Sciatic nerve (tissue), 2 donors: ENCODE measurements at regions not wholly inside any gene's neighbourhood (a gene's known extent, or its start where the extent isn't known, plus 50 kb on each side); places are given as distances from the start of the nearest gene placed in this dataset.
A peak's percentile ranks its signal among the peaks of the same experiment; 100 is the strongest.
"Not testable (repeated sequence)": the region's sequence is repeated elsewhere in the genome, so short reads cannot be mapped to it uniquely, and the experiment has no call there.

Experiments used
- ATAC-seq: fragments of 200-7000 bp; cut with Tn5 transposase; one replicate; pipeline ENCODE4 v1.9.1; 2020; ENCODE audit warnings: mild to moderate bottlenecking, moderate library complexity
- DNase-seq: peaks from one replicate; pipeline ENCODE4 v3.0.0-alpha.2; 2020; ENCODE audit warnings: low spot score
- intact Hi-C: fragments of 100-400 bp; cut with DNase I; formaldehyde crosslinking; loops from one replicate; pipeline ENCODE4 v1.14.2; 2022
- donor health status: DM: no; HTN: no; CAD: no.
- donor health status: DM: no; HTN: no; CAD: no.

DNA sequence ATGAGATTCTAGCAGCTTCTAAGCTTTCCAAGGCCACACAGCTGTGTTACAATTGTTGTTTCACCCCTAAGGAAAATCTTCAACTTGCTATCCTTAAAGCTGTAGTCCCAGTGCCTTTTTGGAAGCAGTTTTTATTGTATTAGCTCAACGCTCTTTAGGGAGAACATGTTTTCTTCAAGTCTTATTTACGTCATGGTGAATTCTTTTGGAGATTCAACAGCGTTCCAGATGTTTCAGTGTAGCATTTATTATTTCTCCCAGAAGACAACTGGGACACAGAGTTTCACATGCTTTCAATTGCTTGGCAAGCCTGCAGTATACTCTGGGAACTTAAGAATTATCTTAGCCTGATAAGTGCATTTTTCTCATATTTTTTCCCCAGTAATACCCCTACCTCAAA is 888.3 kb downstream of the PLOD2 start:
- ATAC-seq (peak; percentile 94), DNase-seq (no peak)
- intact Hi-C loops = no loop called here

DNA sequence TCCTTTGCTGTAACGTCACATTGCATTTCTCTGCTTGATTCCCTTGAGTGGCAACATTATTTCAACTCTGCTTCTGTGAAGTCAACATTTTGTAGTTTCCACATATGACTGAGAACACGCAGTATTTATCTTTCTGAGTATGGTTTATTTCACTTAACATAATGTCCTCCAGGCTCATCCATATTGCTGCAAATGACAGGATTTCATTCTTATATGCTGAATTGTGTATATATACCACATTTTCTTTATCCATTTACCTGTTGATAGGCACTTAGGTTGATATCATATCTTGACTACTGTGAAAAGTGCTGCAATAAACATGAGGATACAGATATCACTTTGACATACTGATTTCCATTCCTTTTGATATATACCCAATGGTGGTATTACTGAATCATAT is 878.5 kb downstream of the PLOD2 start:
- intact Hi-C loops = no loop called here
- DNase-seq = no peak
- ATAC-seq = no peak

DNA sequence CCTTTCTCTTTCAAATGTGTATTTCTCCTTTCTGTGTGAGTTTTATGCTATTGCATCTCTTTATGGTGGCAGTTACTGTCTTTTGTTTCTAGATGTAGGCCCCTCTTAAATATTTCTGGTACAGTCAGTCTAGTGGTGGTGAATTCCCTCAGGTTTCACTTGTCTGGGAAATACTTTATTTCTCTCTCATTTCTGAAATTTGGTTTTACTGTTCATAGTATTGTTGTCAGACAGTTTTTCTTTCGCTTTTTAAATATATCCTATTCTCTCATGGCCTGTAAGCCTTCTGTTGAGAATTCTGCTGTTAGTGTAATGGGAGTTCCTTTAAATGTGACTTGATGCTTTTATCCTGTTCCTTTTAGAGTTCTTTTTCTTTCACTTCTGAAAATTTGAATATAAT is 874.0 kb downstream of the PLOD2 start:
- no peak for ATAC-seq
- intact Hi-C loops = no loop called here
- DNase-seq = no peak

DNA sequence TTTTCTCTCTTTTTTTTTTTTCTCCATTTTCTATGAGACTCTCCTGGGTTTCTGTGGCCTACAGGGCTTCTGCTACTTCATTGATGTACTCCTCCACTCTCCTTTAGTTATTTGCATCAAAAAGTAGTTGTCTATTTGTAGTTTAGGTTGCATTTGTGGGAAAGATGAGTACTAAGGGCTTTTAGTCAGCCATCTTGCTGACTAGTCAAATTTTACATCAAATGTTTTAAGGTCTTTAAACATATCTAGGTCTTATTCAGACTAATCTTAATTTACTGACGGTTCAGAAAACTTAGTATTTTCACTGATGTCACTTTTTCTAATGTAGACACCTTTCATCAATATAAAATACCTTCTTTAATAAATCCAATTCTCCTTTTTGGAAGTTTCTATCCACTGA is 871.0 kb downstream of the PLOD2 start:
- intact Hi-C loops = no loop called here
- DNase-seq (no peak), ATAC-seq (no peak)

DNA sequence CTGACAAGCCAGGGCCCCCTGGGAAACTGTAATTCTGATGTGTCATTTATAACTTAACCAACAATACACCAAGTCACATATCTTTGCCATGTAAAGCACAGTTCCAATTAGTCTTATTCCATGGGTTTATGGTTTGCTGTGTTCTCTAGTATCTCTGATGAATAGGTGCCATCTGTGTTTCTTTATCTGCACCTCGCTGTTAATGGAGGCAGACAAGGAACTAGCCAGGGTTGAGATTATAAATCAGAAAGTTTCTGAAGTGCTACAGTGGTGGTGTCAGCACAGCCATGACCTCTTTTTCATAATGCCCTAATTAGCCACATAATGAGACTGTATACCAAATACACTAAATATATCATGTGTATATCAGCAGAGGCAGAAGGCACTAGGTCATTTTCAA is 866.4 kb downstream of the PLOD2 start:
- DNase-seq (no peak), ATAC-seq (no peak)

DNA sequence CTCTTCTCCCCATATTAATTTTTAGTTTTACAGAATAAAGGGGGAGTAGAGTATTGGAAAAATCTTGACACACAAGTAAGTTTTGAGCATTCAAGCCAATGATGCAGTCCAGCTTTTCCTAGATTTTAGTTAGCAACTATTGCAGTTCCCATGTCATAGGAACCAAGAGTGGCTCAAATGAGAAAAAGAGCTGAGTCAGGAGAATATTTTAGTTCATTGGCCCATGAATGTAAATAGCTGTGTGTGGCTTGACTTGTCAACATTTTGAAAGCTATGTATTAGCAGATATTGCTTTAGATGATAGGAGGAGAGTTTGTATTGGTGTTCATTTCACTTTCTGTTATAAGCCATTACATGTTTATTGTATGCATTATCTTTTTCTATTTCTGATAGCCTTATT is 853.7 kb downstream of the PLOD2 start:
- intact Hi-C loops = no loop called here
- no peak for DNase-seq
- no peak for ATAC-seq

More for the DNA sequence above, 866.4 kb downstream of the PLOD2 start:
- intact Hi-C loops = no loop called here

DNA sequence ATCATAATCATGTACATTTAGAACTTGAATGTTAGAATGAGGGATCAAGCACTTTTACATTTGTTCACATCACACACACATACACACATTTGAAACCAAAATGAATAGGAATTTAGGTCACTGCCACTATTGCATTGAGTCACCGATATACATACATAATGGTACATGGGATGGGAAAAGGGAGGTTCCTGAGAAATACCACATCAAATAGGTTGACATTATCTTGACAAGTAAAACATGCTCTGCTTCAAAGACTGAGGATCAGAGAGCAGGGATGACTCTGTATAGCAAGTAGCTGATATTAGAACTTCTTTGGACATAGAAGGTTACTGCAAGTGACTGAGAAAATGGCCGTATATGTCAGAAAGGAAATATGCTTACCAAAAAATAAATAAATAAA is 847.2 kb downstream of the PLOD2 start:
- ATAC-seq = no peak
- no peak for DNase-seq
- intact Hi-C loops = no loop called here

DNA sequence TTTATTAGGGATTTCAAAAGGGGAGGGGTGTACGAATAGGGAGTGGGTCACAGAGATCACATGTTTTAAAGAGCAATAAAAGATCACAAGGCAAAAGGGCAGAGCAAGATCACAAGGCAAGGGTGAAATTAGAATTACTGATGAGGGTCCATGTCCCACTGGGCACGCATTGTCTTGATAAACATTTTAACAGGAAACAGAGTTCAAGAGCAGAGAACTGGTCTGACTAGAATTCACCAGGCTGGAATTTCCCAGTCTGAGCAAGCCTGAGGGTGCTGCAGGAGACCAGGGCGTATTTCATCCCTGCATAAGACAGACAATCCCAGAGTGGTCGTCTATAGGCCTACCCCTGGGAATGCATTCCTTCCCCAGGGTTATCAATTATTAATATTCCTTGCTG is 844.7 kb downstream of the PLOD2 start:
- ATAC-seq, intact Hi-C loops, DNase-seq: not testable (repeated sequence)

DNA sequence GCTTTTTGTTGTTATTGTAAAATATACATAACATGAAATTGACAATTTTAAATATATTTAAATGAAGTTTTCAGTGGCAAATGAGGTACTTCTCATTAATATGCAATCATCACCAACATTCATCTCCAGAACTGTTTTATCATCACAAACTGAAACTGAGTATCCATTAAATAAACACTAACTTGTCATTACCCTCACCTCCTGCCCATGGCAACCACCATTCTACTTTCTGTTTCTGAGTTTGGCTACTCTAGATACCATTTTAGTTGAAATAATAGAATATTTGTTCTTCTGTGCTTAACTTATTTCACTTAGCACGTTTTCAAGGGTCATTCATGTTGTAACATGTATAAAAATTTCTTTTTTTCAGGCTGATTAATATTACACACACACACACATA is 834.3 kb downstream of the PLOD2 start:
- intact Hi-C loops = loop anchor here (5.0 kb wide), 1 partner anchor 1184 kb away; no protein-coding TSS in a partner anchor
- ATAC-seq = no peak
- no peak for DNase-seq

DNA sequence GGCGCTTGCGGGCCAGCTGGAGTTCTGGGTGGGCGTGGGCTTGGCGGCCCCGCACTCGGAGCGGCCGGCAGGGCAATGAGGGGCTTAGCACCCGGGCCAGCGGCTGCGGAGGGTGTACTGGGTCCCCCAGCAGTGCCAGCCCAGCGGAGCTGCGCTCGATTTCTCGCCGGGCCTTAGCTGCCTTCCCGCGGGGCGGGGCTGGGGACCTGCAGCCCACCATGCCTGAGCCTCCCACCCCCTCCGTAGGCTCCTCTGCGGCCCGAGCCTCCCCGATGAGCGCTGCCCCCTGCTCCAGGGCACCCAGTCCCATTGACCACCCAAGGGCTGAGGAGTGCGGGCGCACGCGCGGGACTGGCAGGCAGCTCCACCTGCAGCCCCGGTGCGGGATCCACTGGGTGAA is 827.6 kb downstream of the PLOD2 start:
- DNase-seq, intact Hi-C loops, ATAC-seq: not testable (repeated sequence)

DNA sequence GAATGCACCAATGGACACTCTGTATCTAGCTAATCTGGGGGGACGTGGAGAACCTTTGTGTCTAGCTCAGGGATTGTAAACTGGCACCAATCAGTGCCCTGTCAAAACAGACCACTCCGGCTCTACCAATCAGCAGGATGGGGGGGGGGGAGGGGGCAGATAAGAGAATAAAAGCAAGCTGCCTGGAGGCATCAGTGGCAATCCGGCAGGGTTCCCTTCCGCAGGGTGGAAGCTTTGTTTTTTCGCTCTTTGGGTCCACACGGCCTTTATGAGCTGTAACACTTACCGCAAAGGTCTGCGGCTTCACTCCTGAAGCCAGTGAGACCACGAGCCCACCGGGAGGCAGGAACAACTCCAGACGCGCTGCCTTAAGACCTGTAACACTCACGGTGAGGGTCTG is 827.1 kb downstream of the PLOD2 start:
- intact Hi-C loops = no loop called here
- ATAC-seq (no peak), DNase-seq (no peak)

DNA sequence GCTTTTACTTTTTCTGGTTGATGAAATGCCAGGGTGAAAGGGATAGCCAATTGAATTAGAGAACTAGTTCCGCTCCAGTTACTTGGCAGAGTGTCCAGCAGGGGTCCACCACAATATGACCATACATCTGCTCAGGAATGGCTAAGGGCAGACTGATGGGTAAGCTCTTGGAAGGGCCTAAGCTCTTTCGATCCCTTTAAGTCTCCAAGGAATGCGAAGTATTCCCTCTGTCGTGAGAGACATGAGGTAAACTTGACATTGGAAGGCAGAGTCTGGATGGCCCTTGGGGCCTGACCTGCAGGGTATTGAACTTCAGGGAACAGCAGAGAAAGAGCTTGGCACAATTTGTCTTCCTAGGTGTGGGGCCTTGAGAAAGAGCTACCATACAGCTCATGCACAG is 805.8 kb downstream of the PLOD2 start:
- intact Hi-C loops = no loop called here
- DNase-seq (no peak), ATAC-seq (no peak)

DNA sequence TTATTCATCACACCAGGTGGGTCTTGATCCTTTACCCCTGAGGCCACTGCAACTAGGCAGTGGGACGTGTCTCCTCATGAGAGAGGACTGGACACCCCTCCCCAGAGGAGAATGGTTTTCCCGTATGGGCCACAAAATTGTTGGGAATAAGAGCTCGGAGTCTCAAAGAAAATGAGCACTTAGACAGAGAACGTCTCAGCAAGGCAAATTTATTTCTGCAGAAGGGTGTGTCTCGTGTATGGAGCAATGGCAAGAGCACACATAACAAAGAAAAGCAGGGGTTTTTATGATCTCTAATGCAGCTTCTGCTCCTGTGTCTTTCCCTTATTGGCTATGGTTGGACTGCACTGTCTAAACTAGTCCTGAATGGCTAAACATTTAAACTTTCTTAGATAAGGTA is 803.5 kb downstream of the PLOD2 start:
- DNase-seq (no peak), ATAC-seq (no peak)
- intact Hi-C loops = no loop called here

DNA sequence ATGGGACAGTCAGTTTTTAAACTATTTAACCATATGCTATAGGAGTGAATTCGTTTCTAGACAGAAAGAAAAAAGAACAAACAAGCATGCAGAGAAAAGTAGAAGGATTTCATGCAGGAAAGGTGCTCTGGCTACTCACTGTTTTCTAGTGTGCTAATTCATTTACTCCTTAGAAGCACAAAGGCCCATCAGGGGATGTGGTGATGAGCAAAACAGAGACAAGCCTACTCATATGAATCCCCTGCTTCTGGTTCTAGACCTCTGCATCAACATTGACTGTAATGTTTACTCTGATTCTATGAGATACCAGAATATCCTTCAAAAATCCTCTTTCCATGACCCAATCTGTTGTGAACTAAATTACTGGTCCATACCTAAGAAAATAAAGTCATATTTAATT is 801.9 kb downstream of the PLOD2 start:
- DNase-seq (no peak), ATAC-seq (no peak)
- intact Hi-C loops = no loop called here

DNA sequence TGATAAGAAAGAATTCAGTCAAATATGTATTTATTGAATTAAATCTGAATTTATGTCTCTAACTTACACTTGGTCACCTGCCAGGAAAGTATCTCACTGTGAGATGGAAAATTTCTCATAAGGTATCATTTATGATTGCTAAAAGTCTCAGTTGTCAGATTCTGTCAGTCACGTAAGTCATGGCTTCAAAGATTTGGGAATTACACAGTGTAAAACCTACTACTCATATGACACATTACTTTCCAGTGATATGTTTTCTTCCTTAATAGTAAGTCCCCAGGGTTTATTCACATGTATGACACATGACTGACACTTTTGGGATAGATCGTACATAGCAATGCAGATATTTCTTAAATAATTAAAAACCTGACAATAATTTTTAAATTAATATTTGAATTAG is 792.2 kb downstream of the PLOD2 start:
- ATAC-seq (no peak), DNase-seq (no peak)
- intact Hi-C loops = no loop called here

DNA sequence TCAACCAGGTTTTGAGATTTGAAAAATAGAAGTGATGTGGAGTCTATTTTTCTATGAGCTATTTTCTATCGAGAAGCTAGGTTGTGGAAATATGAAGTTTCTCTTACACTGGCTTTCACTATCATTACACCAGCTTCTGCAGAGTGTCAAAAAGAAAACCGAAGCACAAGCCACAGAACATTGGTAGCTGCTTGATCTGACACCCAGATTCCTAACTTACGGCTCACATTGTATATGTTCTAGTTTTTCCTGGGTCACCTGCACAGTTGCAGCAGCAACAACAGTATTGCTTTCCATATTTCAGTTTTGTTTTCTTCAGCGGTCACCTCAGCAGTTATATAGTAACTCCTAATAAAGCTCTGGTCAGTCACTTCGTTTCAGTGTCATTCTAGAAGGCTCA is 790.1 kb downstream of the PLOD2 start:
- no peak for ATAC-seq
- no peak for DNase-seq
- intact Hi-C loops = no loop called here

DNA sequence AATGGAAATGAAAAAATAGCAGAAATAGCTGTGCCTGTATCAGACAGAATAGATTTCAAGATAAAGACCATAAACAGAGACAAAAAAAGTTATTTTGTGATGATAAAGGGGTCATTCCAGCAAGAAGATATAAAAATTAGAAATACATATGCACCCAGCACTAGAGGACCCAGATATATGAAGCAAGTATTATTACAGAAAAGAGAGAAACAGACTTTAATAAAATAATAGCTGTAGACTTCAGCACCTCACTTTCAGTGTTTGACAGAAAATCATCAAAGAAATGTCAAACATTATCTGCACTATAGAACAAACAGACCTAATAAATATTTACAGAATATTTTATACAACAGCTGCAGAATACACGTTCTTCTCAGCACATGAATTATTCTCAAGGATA is 783.7 kb downstream of the PLOD2 start:
- no peak for ATAC-seq
- no peak for DNase-seq
- intact Hi-C loops = no loop called here

DNA sequence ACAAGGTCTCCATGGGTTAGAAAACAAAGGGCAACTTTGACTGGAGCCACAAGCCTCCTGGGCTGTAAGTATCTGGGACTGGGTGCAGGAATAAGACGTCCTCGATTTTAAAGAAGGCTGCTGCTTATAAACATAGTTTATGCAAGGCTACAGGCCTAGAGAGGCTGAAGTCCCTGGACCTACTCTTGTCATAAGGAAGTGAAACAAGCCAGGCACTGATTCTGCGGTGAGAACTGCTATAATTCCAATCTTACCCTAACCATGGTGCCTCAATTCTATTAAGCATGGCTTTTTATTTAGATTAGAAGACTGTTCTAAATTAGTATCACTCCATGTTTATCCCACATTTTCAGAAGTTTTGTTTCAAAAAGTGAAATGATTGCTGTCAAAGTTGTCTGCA is 777.6 kb downstream of the PLOD2 start:
- ATAC-seq (no peak), DNase-seq (no peak)
- intact Hi-C loops = no loop called here

DNA sequence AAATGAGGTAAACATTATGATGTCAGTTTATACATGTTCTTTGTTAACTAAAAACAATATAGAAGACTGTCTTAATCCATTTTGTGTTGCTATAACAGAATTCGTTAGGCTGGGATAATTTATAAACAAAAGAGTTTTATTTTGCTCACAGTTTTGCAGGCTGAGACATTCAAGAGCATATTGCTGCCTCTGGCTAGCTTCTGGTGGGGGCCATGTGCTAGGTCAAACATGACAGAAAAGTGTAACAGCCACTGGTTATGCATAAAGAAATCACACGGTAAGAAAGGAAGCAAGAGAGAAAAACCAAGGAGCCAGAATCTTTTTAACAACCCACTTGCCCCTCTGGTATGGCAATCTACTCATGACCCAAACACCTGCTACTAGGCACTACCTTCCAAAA is 776.7 kb downstream of the PLOD2 start:
- DNase-seq (no peak), ATAC-seq (no peak)
- intact Hi-C loops = no loop called here

DNA sequence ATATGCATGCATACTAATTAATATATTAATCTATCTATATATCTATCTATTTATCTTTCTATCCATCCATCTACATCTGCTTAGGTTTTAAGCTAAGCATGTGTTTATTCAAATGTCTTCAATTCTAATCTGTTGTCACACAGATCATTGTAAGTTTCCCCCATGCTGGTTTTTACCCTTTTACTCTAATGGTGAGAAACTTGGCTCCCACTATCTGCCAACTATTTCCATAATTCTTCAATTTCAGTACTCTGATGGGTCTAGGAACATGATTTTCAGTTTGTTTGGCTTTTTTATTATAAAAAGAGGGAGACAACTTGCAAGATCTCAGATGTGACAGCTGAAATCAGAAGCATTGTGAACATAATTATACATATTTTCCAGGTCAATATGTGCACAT is 773.8 kb downstream of the PLOD2 start:
- DNase-seq = no peak
- intact Hi-C loops = no loop called here
- ATAC-seq = no peak

DNA sequence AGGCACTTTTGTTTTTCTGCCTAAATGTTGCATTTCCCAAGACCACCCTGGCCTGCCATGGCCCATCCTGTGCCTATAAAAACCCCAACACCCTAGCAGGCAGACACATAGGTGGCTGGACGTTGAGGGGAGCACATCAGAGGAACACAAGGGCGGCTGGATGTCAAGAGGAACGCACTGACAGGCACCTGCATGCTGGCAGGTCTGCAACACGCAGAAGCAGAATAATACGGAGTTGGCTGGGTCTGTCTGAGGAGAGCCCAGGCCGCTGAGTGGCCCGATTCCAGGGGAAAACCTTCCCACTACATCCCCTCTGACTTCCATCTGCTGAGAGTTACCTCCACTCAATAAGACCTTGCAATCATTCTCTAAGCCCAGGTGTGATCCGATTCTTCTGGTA is 765.6 kb downstream of the PLOD2 start:
- DNase-seq = no peak
- no peak for ATAC-seq
- intact Hi-C loops = no loop called here

DNA sequence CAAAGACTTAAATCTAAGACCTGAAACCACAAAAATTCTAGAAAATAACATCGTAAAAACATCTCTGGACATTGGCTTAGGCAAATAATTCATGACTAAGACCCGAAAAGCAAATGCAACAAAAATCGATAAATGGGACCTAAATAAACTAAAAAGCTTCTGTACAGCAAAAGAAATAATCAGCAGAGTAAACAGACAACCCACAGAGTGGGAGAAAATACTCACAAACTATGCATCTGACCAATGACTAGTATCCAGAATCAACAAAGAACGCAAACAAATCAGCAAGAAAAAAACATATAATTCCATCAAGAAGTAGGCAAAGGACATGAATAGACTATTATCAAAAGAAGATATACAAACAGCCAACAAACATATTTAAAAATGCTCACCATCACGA is 749.4 kb downstream of the PLOD2 start:
- intact Hi-C loops = no loop called here
- DNase-seq (no peak), ATAC-seq (no peak)
